NCI-H1694 treated with DMSO at 0.1 percent for 48 hours (cell line): ENCODE measurements at regions not wholly inside any gene's neighbourhood (a gene's known extent, or its start where the extent isn't known, plus 50 kb on each side); places are given as distances from the start of the nearest gene placed in this dataset.

Source experiments
- DNase-seq: peaks from one replicate; lab custom pipeline; 2025; lab: John Stamatoyannopoulos, UW

DNA sequence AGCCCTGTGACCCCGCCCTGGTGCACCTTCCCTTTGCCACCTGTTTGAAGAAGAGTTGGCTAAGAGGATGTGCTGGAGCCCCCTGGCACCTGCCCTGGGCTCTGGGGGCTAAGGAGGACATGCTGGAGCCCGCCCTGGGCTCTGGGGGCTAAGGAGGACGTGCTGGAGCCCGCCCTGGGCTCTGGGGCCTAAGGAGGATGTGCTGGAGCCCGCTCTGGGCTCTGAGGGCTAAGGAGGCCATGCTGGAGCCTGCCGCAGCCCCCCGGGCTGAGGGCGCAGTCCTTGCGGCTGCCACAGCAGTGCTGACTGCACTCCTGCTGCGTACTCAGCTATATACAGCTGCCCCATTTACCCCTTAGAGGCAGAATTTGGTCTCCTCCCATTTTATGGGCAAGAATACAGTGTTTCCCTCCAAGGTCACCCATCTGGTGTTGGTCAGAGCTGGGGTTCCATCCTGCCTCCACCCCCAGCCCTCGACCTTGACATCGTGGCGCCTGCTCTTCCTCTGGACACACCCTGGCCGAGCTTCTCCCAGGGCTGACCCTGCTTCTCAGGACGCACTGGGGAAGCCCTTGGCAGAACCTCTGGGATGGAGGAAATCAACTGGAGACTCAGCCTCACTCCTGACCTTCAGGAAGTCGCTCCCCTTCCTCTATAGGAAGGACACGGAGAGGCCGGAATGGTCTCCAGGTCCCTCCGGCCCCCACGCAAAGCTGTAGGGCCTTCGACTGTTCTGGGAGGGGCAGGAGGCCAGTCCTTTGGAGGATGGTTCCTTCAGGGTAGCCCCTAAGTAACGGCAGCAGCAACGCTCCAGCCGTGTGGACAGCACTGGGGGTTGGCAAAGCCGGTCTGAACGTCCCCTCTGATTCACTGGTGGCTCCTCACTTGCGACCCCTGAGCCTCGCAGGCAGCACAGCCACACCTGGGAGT lies 65.0 kb upstream of the HPCAL1 start:
- DNase-seq, result no peak

- no peak for DNase-seq
Observed at GRCh38 chr2:10238396-10238795, 64.3 kb upstream of the HPCAL1 start.

GRCh38 chr2:10238991-10239485 lies 63.7 kb upstream of the HPCAL1 start:
- DNase-seq, result no peak

GRCh38 chr2:10239561-10239967 lies 63.1 kb upstream of the HPCAL1 start:
- DNase-seq, result no peak

DNA sequence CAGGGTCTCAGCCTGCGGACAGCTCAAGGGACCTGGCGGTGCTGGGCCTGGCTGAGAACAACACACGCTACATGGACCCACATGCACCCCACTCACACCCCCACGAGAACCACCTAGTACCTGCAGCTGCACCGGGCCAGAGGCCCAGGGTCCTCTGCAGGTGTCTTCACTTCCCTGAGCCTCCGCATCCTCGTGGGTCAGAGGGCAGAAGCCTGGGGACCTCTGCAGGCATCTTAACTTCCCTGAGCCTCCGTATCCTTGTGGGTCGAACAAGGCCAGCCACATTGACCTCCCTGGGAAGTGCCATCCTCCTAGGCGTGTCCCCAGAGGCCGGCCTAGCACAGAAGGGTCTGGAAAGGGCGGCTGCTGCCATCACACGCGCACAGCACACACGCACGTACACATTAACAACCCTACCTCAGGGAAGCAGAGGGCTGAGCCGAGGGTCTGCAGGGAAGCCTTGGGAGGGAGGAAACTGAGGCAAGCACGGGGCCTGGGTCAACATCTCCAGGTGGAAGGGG lies 62.5 kb upstream of the HPCAL1 start:
- no peak for DNase-seq

DNA sequence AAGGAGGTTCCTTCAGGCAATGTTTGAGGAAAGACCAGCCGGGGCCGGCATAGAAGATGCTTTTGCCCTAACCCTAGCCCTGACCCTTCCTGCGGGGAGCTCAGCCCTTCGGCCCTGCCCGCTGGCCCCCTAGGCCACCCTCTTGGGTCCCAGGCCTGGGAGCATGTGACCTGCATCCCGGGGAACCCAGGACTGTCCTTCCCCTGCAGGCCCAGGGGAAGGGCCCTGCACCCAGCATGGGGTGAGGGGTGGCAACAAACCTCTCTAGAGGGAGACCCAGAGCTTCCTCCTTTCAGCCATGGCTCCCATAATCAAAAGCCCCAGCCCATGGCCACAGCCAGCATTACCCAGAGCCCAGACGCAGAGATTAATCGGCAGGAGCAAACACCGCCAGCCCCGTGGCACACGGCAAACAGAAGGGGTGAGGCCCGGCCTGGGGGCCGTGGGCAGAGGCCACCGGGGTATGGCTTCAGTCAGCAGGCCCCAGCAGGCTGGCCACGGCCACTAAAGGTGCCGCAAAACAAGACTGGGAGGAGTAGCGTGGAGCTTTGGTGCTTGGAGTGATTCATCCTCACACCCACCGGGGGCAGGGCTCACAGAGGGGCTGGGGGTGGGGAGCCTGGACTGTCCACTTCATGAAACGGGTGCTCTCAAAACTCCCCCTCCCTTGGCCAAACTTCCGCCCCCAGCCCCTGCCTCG lies 61.6 kb upstream of the HPCAL1 start:
- no peak for DNase-seq

GRCh38 chr2:10241641-10242430 lies 60.9 kb upstream of the HPCAL1 start:
- no peak for DNase-seq

DNA sequence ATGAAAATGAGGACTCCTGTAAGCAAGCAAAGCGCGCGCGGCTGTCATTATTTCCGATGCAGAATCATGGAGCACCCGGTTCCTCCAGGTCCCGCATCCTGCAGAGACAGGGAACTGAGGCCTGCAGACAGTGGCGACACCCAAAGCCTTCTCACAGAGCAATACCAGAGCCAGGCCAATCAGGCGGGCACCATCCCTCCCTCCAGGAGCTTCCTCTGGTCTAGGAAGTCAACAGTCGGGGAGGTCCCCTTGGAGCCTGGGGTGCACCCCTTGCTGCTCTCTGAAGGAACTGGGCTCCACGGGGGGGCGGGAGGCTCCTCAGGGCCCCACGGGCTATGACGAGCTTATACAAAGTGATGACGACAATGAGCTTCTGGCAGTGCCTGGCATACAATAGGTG lies 60.3 kb upstream of the HPCAL1 start:
- DNase-seq, result no peak

GRCh38 chr2:10242998-10243925 lies 59.4 kb upstream of the HPCAL1 start:
- no peak for DNase-seq

GRCh38 chr2:10243926-10244270 lies 58.8 kb upstream of the HPCAL1 start:
- DNase-seq, result no peak

- no peak for DNase-seq
Observed at GRCh38 chr2:10245021-10245420, 57.7 kb upstream of the HPCAL1 start.

GRCh38 chr2:10245661-10246060 lies 57.0 kb upstream of the HPCAL1 start:
- DNase-seq, result no peak

DNA sequence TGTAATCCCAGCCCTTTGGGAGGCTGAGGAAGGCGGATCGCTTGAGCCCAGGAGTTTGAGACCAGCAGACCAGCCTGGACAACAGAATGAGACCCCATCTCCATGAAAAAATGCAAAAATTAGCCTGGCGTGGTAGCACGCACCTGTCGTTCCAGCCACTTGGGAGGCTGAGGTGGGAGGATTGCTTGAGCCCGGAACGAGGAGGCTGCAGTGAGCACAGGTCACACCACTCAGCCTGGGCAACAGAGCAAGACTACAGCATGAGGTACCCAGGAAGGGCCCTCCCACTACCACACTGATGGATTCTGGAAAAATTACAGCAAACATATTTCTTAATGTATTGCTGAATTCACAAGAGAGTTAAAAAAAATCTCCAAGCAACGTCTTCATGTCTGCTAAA lies 56.3 kb upstream of the HPCAL1 start:
- DNase-seq, result no peak

DNA sequence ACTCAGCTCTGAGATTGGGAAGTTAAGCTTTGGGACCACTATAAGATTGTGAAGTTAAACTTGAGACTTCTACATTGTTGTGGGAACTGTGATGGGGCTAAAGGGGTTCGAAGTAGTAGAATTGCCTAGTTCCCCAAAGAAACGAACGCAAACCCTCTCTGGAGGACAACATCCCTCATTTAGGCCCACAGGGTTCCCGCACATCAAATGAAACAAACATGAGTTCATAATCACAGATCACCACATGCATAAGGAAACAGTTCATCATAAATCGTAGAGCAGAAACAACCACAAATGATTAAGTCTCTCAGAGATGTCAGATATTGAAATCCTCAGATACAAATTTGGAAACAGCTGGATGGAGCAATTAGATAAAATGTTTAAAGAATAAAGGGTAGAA lies 55.9 kb upstream of the HPCAL1 start:
- DNase-seq, result no peak

GRCh38 chr2:10249798-10250197 lies 52.9 kb upstream of the HPCAL1 start:
- no peak for DNase-seq

- no peak for DNase-seq
Observed at GRCh38 chr2:10252224-10252623, 50.5 kb upstream of the HPCAL1 start.

GRCh38 chr2:10252661-10253060 lies 50.0 kb upstream of the HPCAL1 start:
- DNase-seq, result no peak
